ENCODE measurements at regions not wholly inside any gene's neighbourhood (a gene's known extent, or its start where the extent isn't known, plus 50 kb on each side); places are given as distances from the start of the nearest gene placed in this dataset.

DNA sequence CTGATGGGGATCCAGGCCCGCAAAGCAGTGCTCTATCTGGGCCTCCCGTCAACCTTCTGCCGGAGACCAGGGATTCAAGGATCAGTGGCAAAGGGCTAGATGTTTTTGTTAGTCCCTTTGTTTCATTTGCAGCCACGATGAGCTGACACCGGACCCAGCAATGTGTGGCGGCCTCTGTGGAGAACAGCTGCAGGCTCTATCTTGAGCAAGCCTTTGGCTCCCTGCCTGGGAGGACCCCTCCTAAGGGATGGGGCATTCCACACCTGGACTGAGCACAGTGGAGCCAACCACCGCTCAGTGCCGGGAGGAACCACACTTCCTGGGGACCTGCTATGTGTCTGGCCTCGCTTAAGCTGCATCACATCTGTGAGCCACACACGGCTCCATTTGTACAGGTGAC, 215.8 kb downstream of the RBFOX3 start:
- DNase-seq (ENCODE audit: low read depth, low spot score) (no peak), ATAC-seq (no peak)
- ChIA-PET CTCF (interaction anchor here (1.9 to 7.6 kb wide), 2 partner anchors 307 to 349 kb away, joined by 10 to 126 read pairs; no protein-coding TSS in a partner anchor), RAD21 (ENCODE audit: low non-redundant PET in 1 of 2, low total read pairs in 2 of 2, uncharacterized antibody in 2 of 2, unreplicated experiment in 2 of 2) (no interaction called here), POLR2A (no interaction called here)
- Histone ChIP-seq H3K27ac (ENCODE audit: low read depth, low read length) (no peak overlapping the region), H2AFZ (ENCODE audit: low read depth, low read length, poor library complexity, severe bottlenecking) (no peak overlapping the region), H3K9me3 (ENCODE audit: control insufficient read depth in 1 of 2, insufficient read depth in 1 of 2, low read depth in 1 of 2, low read length in 2 of 2) (no peaks in the 10 kb centered on the region), H3K9ac (ENCODE audit: low read length) (no peak overlapping the region), H4K20me1 (ENCODE audit: insufficient read depth) (no peaks in the 10 kb centered on the region), H3K79me2 (ENCODE audit: insufficient read depth, low read length) (no peaks in the 10 kb centered on the region), H3K36me3 (ENCODE audit: control insufficient read depth in 1 of 2, insufficient read depth in 2 of 2, low read length in 2 of 2) (no peaks in the 10 kb centered on the region), H3K4me2 (ENCODE audit: low read length) (no peak overlapping the region), H3K4me3 (replicated peaks in 1 of 2; ENCODE audit: low read depth in 1 of 2, low read length in 2 of 2) (no peak overlapping the region), H3K27me3 (ENCODE audit: insufficient read depth, low read length) (peaks cover 45% of the 10 kb centered on the region), H3K4me1 (ENCODE audit: control insufficient read depth in 1 of 2, insufficient read depth in 2 of 2, low read length in 2 of 2) (peaks cover 0 to 8% of the 10 kb centered on the region in 2 experiments; a peak in 1 of 4 replicates), H3K9me2 (ENCODE audit: insufficient read depth) (no peaks in the 10 kb centered on the region)
- intact Hi-C loops (cut with micrococcal nuclease): no loop called here
- BruUV-seq (replicated peaks): no TSS peak
- TF ChIP-seq EGR1 (IDR thresholded peaks at IDR 0.05; ENCODE audit: low read depth): no peak
- TF ChIP-seq EZH2 (IDR thresholded peaks at IDR 0.05): no peak
- TF ChIP-seq SRF (IDR thresholded peaks at IDR 0.05; ENCODE audit: low read depth): no peak
- TF ChIP-seq EZH2phosphoT487 (IDR thresholded peaks at IDR 0.05; ENCODE audit: borderline replicate concordance): no peak
- TF ChIP-seq RAD21 (IDR thresholded peaks at IDR 0.05; ENCODE audit: low read depth): no peak
- TF ChIP-seq FOSL1 (IDR thresholded peaks at IDR 0.05; ENCODE audit: low read depth): no peak
- TF ChIP-seq, protein P1, sequence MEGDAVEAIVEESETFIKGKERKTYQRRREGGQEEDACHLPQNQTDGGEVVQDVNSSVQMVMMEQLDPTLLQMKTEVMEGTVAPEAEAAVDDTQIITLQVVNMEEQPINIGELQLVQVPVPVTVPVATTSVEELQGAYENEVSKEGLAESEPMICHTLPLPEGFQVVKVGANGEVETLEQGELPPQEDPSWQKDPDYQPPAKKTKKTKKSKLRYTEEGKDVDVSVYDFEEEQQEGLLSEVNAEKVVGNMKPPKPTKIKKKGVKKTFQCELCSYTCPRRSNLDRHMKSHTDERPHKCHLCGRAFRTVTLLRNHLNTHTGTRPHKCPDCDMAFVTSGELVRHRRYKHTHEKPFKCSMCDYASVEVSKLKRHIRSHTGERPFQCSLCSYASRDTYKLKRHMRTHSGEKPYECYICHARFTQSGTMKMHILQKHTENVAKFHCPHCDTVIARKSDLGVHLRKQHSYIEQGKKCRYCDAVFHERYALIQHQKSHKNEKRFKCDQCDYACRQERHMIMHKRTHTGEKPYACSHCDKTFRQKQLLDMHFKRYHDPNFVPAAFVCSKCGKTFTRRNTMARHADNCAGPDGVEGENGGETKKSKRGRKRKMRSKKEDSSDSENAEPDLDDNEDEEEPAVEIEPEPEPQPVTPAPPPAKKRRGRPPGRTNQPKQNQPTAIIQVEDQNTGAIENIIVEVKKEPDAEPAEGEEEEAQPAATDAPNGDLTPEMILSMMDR (IDR thresholded peaks at IDR 0.05 in 2 of 3, conservative IDR thresholded peaks at IDR 0.05 in 1 of 3; ENCODE audit: borderline replicate concordance in 1 of 3, insufficient read depth in 1 of 3, low read depth in 2 of 3, low read length in 2 of 3): no peak
